ENCODE measurements at regions not wholly inside any gene's neighbourhood (a gene's known extent, or its start where the extent isn't known, plus 50 kb on each side); places are given as distances from the start of the nearest gene placed in this dataset.

- Histone ChIP-seq H3K27ac (ENCODE audit: low read depth, low read length) (no peak overlapping the region), H3K4me2 (ENCODE audit: low read length) (no peak overlapping the region), H3K27me3 (ENCODE audit: insufficient read depth, low read length) (no peaks in the 10 kb centered on the region), H3K9me3 (ENCODE audit: insufficient read depth, low read depth, low read length) (peaks cover 15% of the 10 kb centered on the region), H3K36me3 (ENCODE audit: insufficient read depth, low read length) (no peaks in the 10 kb centered on the region), H3K9ac (ENCODE audit: low read length) (no peak overlapping the region), H2AFZ (ENCODE audit: low read depth, low read length) (no peak overlapping the region), H4K20me1 (ENCODE audit: insufficient read depth, low read length) (no peaks in the 10 kb centered on the region), H3K4me3 (ENCODE audit: insufficient read depth, low read depth, low read length) (no peak overlapping the region), H3K79me2 (ENCODE audit: insufficient read depth, low read length) (no peaks in the 10 kb centered on the region), H3K4me1 (ENCODE audit: insufficient read depth, low read length) (no peaks in the 10 kb centered on the region)
- Mint-ChIP-seq H3K27ac (ENCODE audit: unreplicated experiment) (no peak overlapping the region), H3K9me3 (ENCODE audit: unreplicated experiment) (peaks cover 9% of the 10 kb centered on the region), H3K36me3 (ENCODE audit: low read depth, unreplicated experiment) (peaks cover 2% of the 10 kb centered on the region), H3K4me1 (ENCODE audit: low read depth, unreplicated experiment) (no peaks in the 10 kb centered on the region), H3K4me3 (ENCODE audit: unreplicated experiment) (no peak overlapping the region), H3K27me3 (ENCODE audit: low read depth, unreplicated experiment) (no peaks in the 10 kb centered on the region)
- FAIRE-seq (no peak), DNase-seq (ENCODE audit: low read depth) (no peak)
- TF ChIP-seq EZH2 (IDR thresholded peaks at IDR 0.05; ENCODE audit: insufficient read depth, low read length) (no peak), CTCF (IDR thresholded peaks at IDR 0.05; ENCODE audit: insufficient read depth, low read depth, low read length) (no peak)
Observed at GRCh38 chr2:123894167-123894566, 130.9 kb upstream of the CNTNAP5 start.

- Histone ChIP-seq H3K4me1 (ENCODE audit: insufficient read depth, low read length) (no peaks in the 10 kb centered on the region), H3K27ac (ENCODE audit: low read depth, low read length) (no peak overlapping the region), H3K79me2 (ENCODE audit: insufficient read depth, low read length) (no peaks in the 10 kb centered on the region), H3K36me3 (ENCODE audit: insufficient read depth, low read length) (no peaks in the 10 kb centered on the region), H3K27me3 (ENCODE audit: insufficient read depth, low read length) (no peaks in the 10 kb centered on the region), H3K4me3 (ENCODE audit: insufficient read depth, low read depth, low read length) (no peak overlapping the region), H2AFZ (ENCODE audit: low read depth, low read length) (no peak overlapping the region), H3K4me2 (ENCODE audit: low read length) (no peak overlapping the region), H3K9me3 (ENCODE audit: insufficient read depth, low read depth, low read length) (peaks cover 11% of the 10 kb centered on the region), H4K20me1 (ENCODE audit: insufficient read depth, low read length) (no peaks in the 10 kb centered on the region), H3K9ac (ENCODE audit: low read length) (no peak overlapping the region)
- no peak overlapping the region for H3K27ac Mint-ChIP-seq (ENCODE audit: unreplicated experiment)
- DNase-seq (ENCODE audit: low read depth) (no peak), FAIRE-seq (no peak)
- peaks cover 7% of the 10 kb centered on the region for H3K9me3 Mint-ChIP-seq (ENCODE audit: unreplicated experiment)
- peaks cover 2% of the 10 kb centered on the region for H3K36me3 Mint-ChIP-seq (ENCODE audit: low read depth, unreplicated experiment)
- H3K27me3 Mint-ChIP-seq (ENCODE audit: low read depth, unreplicated experiment) = no peaks in the 10 kb centered on the region
- TF ChIP-seq CTCF (IDR thresholded peaks at IDR 0.05; ENCODE audit: insufficient read depth, low read depth, low read length) (no peak), EZH2 (IDR thresholded peaks at IDR 0.05; ENCODE audit: insufficient read depth, low read length) (no peak)
- H3K4me1 Mint-ChIP-seq (ENCODE audit: low read depth, unreplicated experiment) = no peaks in the 10 kb centered on the region
- no peak overlapping the region for H3K4me3 Mint-ChIP-seq (ENCODE audit: unreplicated experiment)
Observed at GRCh38 chr2:123895651-123896050, 129.4 kb upstream of the CNTNAP5 start.

GRCh38 chr2:123901256-123901655, 123.8 kb upstream of the CNTNAP5 start:
- Histone ChIP-seq H3K4me3 (ENCODE audit: insufficient read depth, low read depth, low read length) (no peak overlapping the region), H3K9ac (ENCODE audit: low read length) (no peak overlapping the region), H3K79me2 (ENCODE audit: insufficient read depth, low read length) (no peaks in the 10 kb centered on the region), H3K36me3 (ENCODE audit: insufficient read depth, low read length) (no peaks in the 10 kb centered on the region), H3K4me1 (ENCODE audit: insufficient read depth, low read length) (no peaks in the 10 kb centered on the region), H3K4me2 (ENCODE audit: low read length) (no peak overlapping the region), H3K27me3 (ENCODE audit: insufficient read depth, low read length) (no peaks in the 10 kb centered on the region), H4K20me1 (ENCODE audit: insufficient read depth, low read length) (no peaks in the 10 kb centered on the region), H2AFZ (ENCODE audit: low read depth, low read length) (no peak overlapping the region), H3K9me3 (ENCODE audit: insufficient read depth, low read depth, low read length) (no peaks in the 10 kb centered on the region), H3K27ac (ENCODE audit: low read depth, low read length) (no peak overlapping the region)
- Mint-ChIP-seq H3K27me3 (ENCODE audit: low read depth, unreplicated experiment) (no peaks in the 10 kb centered on the region), H3K4me1 (ENCODE audit: low read depth, unreplicated experiment) (no peaks in the 10 kb centered on the region), H3K9me3 (ENCODE audit: unreplicated experiment) (no peaks in the 10 kb centered on the region), H3K4me3 (ENCODE audit: unreplicated experiment) (no peak overlapping the region), H3K36me3 (ENCODE audit: low read depth, unreplicated experiment) (no peaks in the 10 kb centered on the region), H3K27ac (ENCODE audit: unreplicated experiment) (no peak overlapping the region)
- FAIRE-seq (no peak), DNase-seq (ENCODE audit: low read depth) (no peak)
- TF ChIP-seq CTCF (IDR thresholded peaks at IDR 0.05; ENCODE audit: insufficient read depth, low read depth, low read length) = no peak
- no peak for TF ChIP-seq EZH2 (IDR thresholded peaks at IDR 0.05; ENCODE audit: insufficient read depth, low read length)
